ENCODE measurements at regions not wholly inside any gene's neighbourhood (a gene's known extent, or its start where the extent isn't known, plus 50 kb on each side); places are given as distances from the start of the nearest gene placed in this dataset.
A peak's percentile ranks its signal among the peaks of the same experiment; 100 is the strongest.

GRCh38 chr13:26971990-26972887 is 199.4 kb downstream of the USP12 start (continued):
- peak; percentile 68; the same call in 1 of the 2 replicates for TF ChIP-seq ELF1 (tag; IDR thresholded peaks at IDR 0.05)
- no peak for TF ChIP-seq E2F8 (IDR thresholded peaks at IDR 0.05; ENCODE audit: low read depth, partially characterized antibody)
- no peak for TF ChIP-seq RUNX1 (IDR thresholded peaks at IDR 0.05; ENCODE audit: low read depth)
- TF ChIP-seq HNRNPH1 (optimal IDR thresholded peaks at IDR 0.05; ENCODE audit: low read depth, low read length), result no peak
- no peak for TF ChIP-seq TOE1 (IDR thresholded peaks at IDR 0.05; ENCODE audit: borderline replicate concordance)
- no peak for TF ChIP-seq TOE1 (CRISPR knock-in tag; IDR thresholded peaks at IDR 0.05; ENCODE audit: borderline replicate concordance, low read depth)
- TF ChIP-seq STAT5B (CRISPR knock-in tag; IDR thresholded peaks at IDR 0.05), result no peak
- TF ChIP-seq PYGO2 (tag; IDR thresholded peaks at IDR 0.05), result no peak
- no peak for TF ChIP-seq DNMT1 (IDR thresholded peaks at IDR 0.05)
- no peak for TF ChIP-seq CEBPZ (IDR thresholded peaks at IDR 0.05; ENCODE audit: borderline replicate concordance, low read depth, low read length)
- TF ChIP-seq NR3C1 (CRISPR knock-in tag; IDR thresholded peaks at IDR 0.05), result no peak
- no peak for TF ChIP-seq SIRT6 (IDR thresholded peaks at IDR 0.05; ENCODE audit: low read depth, low read length)
- TF ChIP-seq BRCA1 (IDR thresholded peaks at IDR 0.05), result no peak
- no peak for TF ChIP-seq BRCA1 (CRISPR knock-in tag; IDR thresholded peaks at IDR 0.05)
- no peak for TF ChIP-seq TBP (optimal IDR thresholded peaks at IDR 0.05; ENCODE audit: low read depth, low read length)
- TF ChIP-seq CTCF (IDR thresholded peaks at IDR 0.05 in 2 of 3, conservative IDR thresholded peaks at IDR 0.05 in 1 of 3; ENCODE audit: insufficient read depth in 2 of 3, low read depth in 1 of 3, low read length in 3 of 3), result peak; percentile 57 to 70 (median 67)
- TF ChIP-seq ZBTB2 (IDR thresholded peaks at IDR 0.05), result no peak

Measured in K562 (cell line).